ENCODE measurements at regions not wholly inside any gene's neighbourhood (a gene's known extent, or its start where the extent isn't known, plus 50 kb on each side); places are given as distances from the start of the nearest gene placed in this dataset.
"Not testable (repeated sequence)": the region's sequence is repeated elsewhere in the genome, so short reads cannot be mapped to it uniquely, and the experiment has no call there.

GRCh38 chr16:58801838-58802237 is 67.7 kb upstream of the GOT2 start:
- no peak for DNase-seq (ENCODE audit: low read depth)
- no peak overlapping the region for H3K4me3 ChIP-seq (ENCODE audit: low read depth, low read length)
- TF ChIP-seq, protein P1, sequence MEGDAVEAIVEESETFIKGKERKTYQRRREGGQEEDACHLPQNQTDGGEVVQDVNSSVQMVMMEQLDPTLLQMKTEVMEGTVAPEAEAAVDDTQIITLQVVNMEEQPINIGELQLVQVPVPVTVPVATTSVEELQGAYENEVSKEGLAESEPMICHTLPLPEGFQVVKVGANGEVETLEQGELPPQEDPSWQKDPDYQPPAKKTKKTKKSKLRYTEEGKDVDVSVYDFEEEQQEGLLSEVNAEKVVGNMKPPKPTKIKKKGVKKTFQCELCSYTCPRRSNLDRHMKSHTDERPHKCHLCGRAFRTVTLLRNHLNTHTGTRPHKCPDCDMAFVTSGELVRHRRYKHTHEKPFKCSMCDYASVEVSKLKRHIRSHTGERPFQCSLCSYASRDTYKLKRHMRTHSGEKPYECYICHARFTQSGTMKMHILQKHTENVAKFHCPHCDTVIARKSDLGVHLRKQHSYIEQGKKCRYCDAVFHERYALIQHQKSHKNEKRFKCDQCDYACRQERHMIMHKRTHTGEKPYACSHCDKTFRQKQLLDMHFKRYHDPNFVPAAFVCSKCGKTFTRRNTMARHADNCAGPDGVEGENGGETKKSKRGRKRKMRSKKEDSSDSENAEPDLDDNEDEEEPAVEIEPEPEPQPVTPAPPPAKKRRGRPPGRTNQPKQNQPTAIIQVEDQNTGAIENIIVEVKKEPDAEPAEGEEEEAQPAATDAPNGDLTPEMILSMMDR (IDR thresholded peaks at IDR 0.05; ENCODE audit: control insufficient read depth, extremely low read depth, insufficient read depth): no peak

- TF ChIP-seq, protein P1 (IDR thresholded peaks at IDR 0.05; ENCODE audit: control insufficient read depth, extremely low read depth, insufficient read depth): no peak
- DNase-seq (ENCODE audit: low read depth): no peak
Measured at GRCh38 chr16:58797137-58797801, 63.2 kb upstream of the GOT2 start.

DNA sequence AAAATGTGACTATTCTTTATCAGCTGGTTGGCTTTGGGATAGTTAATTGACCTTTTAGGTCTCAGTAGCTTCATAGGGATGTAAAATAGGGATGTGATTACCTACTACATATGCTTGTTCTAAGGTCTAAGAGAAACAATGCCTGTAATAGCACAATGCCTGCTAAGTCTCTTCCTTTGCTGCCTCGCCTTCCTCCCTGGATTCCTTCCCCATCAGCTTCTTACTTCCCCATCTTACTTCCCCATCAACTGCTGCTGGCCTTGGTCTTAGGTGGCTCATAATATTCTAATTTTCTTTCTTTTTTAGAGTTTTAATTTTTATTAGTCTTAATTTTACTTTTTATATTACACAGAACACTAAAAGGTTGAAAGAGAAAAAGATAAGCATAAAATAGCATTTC is 59.2 kb upstream of the GOT2 start:
- no peak overlapping the region for H3K4me3 ChIP-seq (ENCODE audit: low read depth, low read length)
- no peak for DNase-seq (ENCODE audit: low read depth)
- TF ChIP-seq, protein P1 (IDR thresholded peaks at IDR 0.05; ENCODE audit: control insufficient read depth, extremely low read depth, insufficient read depth): no peak

More at GRCh38 chr16:58797137-58797801, 63.2 kb upstream of the GOT2 start:
- H3K4me3 ChIP-seq (ENCODE audit: low read depth, low read length): no peak overlapping the region

DNA sequence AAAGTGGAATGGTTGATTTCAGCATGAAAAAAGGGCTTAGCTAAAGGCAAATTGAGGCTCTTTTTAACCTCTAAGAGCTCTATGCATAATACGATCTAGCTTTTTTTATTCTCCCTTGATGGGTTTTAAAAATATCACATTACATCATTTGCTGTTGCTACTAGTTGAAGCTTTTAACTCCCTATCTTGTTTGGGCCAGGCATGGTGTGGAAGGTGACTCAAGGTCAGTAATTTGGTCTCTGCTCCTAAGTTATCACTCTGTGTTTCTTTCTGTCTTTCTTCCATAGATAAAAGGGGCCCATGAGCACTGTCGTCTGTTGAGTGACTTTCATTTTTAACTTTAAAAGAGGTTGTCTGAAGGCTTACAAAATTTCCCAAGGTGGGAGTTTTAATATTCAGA is 58.1 kb upstream of the GOT2 start:
- DNase-seq (ENCODE audit: low read depth): no peak
- no peak overlapping the region for H3K4me3 ChIP-seq (ENCODE audit: low read depth, low read length)
- TF ChIP-seq, protein P1 (IDR thresholded peaks at IDR 0.05; ENCODE audit: control insufficient read depth, extremely low read depth, insufficient read depth): no peak

DNA sequence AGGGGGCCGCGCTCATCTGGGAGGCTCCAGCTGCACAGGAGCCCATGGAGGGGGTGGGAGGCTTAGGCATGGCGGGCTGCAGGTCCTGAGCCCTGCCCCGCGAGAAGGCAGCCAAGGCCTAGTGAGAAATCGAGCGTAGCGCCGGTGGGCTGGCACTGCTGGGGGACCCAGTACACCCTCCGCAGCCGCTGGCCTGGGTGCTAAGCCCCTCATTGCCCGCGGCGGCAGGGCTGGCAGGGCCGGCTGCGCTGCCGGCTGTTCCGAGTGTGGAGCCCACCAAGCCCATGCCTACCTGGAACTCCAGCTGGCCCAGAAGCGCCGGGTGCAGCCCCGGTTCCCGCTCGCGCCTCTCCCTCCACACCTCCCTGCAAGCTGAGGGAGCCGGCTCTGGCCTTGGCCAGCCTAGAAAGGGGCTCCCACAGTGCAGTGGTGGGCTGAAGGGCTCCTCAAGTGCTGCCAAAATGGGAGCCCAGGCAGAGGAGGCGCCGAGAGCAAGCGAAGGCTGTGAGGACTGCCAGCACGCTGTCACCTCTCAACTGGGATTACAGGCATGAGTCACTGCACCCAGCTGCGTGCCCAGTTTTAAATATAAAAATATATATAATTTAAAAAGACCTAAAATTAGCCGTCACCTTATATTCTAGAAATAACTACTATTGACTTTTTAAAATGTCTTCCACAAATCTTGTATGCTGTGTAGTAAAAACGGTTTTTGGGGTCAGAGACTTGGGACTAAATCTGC is 56.9 kb upstream of the GOT2 start:
- not testable (repeated sequence) for DNase-seq (ENCODE audit: low read depth); H3K4me3 ChIP-seq (ENCODE audit: low read depth, low read length)

- TF ChIP-seq, protein P1 (IDR thresholded peaks at IDR 0.05; ENCODE audit: control insufficient read depth, extremely low read depth, insufficient read depth): no peak
- no peak overlapping the region for H3K4me3 ChIP-seq (ENCODE audit: low read depth, low read length)
- no peak for DNase-seq (ENCODE audit: low read depth)
Measured at GRCh38 chr16:58789351-58789750, 55.2 kb upstream of the GOT2 start.

All from LNCaP clone FGC (cell line).